Right hindlimb (tissue), 1 donor: ENCODE measurements at regions not wholly inside any gene's neighbourhood (a gene's known extent, or its start where the extent isn't known, plus 50 kb on each side); places are given as distances from the start of the nearest gene placed in this dataset.
"Not testable (repeated sequence)": the region's sequence is repeated elsewhere in the genome, so short reads cannot be mapped to it uniquely, and the experiment has no call there.

Experiments
- DNase-seq: peaks from one replicate; pipeline ENCODE4 v3.0.0-alpha.2; 2018

DNA sequence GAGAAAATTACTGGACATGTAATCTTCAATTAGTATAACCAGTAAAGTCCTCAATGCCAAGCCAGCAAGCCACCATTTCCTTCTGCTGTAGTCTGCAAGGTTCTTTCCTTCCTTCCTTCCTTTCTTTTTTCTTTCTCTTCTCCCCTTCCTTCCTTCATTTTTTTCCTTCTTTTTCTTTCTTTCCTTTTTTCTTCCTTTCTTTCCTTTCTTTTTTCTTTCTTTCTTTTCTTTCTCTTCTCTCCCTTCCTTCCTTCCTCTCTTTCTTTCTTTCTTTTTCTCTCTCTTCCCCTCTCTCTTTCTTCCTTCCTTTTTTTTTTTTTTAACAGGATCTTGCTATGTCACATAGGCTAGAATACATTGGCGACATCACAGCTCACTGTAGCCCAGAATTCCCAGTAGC is 369.8 kb downstream of the SEMA3D start:
- DNase-seq = no peak

DNA sequence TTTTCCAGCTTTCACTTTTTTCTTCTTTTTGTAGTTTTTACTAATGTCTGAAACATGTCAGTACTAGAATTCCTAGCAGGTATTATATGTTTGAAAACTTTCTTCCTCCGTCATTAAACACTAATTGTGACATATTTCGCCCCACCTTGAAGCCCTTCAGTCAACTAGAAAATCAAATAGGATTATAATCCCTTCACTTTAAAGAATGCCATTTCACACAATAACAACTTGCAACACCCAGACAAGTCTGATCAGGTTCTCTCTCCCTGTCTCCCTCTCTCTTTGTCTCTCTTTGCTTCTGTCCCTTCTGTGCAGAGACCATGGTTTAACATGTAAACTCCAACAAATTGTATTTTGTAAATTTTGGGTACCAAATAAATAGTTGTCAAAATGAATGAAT is 373.5 kb downstream of the SEMA3D start:
- DNase-seq = no peak

DNA sequence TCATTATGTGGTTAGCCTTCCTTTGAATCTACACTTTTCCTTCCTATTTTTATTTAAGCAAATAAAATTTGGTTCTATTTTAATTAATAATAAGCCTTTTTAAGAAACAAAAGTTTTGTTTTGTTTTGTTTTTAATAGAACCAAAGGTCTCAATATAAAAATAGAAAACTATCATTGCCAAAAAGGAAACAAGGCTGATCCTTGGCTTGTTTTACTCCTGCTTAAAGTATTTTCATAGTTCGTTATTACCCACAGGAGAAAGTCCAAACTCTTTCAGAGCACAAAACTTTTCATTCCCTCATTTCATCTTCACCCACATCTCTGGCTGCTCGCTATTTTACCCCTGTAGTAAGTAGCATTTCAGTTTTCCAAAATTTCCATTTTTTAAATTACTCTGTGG is 374.8 kb downstream of the SEMA3D start:
- no peak for DNase-seq

DNA sequence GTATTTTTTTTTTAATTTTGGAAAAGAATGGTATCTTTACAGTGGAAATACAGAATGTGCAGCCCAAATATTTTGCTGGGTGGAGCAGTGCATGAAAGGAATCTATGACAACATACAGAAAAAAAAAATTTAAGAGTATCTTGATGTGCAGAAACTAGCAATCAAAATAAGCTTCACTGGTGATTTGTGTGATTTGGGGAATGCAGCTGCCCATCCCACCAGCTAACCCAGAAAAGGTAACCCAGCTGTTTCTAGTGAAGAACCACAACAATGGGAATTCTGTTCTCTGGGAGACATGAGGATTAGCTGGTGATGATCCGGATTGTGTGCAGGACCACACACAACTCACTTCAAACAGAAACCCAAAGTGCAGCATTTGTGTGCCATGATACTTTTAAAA is 375.5 kb downstream of the SEMA3D start:
- peak; percentile 43 for DNase-seq

DNA sequence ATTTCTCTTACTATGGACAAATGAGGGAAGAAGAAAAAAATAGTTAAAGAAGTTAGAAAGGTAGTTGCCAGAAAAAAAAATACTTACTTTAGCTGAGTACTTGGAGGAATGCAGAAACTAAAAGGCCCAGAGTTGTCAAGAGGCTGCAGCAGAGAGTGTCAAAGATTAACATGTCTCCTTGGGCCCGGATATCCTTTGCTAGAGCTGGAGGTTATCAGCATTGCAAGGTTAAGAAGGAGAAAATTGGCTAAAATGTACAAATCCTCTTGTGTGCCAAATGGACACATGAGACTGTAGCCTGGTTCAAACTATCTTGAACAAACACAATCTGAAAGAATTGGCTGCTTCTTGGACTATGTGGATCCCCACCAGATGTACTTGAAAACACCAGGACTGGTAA is 377.0 kb downstream of the SEMA3D start:
- no peak for DNase-seq

DNA sequence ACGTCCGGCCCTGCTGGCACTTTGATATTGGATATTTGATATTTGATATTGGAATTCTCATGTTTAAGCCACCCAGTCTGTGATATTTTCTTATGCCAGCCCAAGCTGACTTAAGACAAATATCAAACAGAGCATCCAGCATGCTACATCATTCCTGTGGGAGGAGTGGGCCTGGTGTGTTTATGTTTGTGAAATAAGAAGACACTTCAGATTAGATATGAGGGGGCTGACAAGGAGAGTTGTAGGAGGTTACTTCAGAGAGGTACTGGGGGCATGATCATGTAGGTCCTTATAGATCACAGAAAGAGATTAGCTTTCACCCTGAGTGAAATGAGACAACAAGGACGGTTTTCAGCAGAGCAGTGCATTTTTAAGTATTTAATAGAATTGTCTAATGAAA is 382.9 kb downstream of the SEMA3D start:
- no peak for DNase-seq

DNA sequence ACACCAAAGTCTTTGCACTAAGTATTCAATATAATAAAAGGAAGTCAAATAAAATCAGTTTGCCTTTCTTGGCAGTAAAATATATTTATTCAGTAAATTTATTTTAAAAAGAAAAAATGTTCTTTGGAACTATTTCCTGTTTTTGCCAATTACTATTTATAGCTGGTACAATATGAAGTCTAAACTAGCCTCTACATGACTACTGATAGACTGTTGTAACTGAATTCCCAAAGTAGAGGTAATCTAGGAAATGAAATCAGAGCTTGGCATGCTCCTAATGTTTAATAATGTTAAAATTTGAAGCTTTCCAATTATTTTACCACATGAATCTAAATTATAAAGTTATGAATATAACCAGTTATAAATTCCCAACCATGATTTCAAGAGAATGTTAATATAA is 385.5 kb downstream of the SEMA3D start:
- DNase-seq = no peak

DNA sequence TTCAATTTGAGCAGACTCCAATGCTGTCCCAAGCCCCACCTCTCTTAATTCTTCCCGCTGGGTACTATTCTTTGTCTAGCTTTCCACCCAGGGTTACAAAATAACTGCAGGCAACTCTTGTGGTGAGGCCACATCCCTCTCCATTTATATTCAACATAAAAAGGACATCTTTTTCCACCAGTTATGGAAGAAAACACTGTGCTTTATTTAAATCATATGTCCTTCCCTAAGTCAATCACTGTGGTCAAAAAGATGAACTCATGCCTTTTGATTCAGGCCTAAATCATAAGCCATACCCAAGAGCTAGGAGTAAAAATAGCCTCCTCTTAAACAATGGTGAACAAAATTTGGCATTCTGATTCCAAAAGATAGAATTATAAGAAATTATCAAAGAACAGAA is 386.0 kb downstream of the SEMA3D start:
- DNase-seq = no peak

DNA sequence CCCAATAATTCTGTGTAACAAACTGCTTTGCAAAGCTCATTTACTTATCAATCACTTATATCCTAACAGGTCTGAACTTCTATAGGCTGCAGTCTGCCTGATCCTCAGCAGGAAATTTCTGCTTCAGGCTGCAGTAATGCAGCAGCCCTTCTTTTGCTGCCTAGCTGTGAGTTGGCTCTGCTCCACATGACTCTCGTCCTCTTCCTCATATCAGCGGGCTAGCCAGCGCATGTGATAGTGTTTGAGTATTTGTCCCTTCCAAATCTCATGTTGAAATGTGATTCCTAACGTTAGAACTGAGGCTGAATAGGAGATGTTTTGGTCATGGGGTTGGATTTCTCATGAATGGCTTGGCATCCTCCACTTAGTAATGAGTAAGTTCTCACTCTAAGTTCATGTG is 387.8 kb downstream of the SEMA3D start:
- no peak for DNase-seq

DNA sequence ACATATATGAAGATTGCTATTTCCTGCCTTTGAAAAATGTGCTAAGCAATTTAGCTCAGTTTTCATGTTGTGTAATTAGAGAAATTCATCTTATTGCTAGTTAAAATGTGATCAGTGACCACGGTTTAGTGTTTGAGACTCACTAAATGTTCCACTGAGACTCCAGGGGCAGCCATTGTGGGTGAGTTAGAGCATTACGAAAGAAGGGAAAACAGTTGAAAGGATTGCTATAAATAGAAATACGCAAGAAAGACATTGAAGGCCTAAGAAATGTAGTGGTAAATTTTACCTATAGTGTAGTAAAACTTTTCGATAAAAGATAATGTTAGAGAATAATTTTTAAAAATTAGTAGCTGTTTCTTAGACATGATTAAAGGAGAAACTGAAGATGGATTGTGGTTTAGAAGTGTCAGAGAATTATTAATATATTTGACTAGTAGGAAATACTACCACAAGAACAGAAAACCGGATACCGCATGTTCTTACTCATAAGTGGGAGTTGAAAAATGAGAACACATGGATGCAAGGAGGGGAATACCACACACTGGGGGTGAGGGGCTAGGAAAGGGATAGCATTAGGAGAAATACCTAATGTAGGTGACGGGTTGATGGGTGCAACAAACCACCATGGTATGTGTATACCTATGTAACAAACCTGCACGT is 394.5 kb downstream of the SEMA3D start:
- no peak for DNase-seq

DNA sequence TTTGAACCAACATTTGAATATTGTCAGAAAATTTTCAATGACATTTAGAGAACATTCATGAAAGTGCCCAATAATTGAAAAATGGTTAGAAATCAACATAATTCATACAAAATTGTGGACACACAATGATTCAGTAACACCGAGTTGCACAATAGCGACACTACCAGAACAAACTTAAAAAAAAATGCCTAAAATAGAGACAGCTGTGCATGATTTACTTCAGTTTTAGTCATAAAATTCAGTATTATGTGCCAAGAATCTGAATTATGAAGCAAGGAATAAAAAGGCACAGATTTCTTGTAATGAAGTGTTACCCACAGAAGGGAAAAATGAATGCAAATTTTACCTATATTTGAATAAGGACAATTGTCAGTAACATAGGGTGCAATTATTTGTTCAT is 396.0 kb downstream of the SEMA3D start:
- no peak for DNase-seq

DNA sequence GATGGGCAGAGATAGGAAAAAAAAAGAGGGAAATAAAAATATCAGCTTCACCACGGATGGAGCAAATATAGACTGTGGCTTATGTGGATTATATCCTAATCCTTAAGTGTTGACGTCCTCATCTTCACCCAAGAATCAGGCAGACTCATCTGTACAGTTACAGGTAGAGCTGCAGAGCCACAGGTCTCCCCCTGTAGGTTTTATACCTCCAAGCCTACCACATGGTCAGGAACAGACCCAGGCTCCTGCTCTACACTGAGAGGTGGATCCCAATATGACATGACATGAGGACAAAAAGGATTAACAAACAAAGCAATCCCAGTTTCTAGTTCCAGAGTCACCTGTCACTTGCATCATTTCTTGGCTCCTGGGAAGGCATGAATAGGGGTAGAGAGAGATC is 400.8 kb downstream of the SEMA3D start:
- no peak for DNase-seq

DNA sequence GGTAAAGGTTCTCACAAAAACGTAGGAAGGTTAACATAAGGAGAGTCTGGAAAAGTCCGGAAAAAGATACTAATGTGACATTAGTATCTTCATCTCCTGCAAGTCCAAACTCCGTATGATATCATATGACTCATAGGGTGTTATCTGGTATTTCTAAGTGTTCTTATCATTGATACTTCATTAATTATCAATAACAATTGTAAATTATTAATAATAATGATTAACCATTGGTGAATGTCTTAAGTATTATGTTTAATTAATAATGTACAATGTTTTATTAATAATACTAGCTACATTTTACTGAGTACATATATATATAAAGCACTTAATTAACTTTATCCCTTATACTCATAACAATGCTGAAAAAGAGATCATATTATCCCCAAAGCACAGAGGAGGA is 402.4 kb downstream of the SEMA3D start:
- DNase-seq = no peak

DNA sequence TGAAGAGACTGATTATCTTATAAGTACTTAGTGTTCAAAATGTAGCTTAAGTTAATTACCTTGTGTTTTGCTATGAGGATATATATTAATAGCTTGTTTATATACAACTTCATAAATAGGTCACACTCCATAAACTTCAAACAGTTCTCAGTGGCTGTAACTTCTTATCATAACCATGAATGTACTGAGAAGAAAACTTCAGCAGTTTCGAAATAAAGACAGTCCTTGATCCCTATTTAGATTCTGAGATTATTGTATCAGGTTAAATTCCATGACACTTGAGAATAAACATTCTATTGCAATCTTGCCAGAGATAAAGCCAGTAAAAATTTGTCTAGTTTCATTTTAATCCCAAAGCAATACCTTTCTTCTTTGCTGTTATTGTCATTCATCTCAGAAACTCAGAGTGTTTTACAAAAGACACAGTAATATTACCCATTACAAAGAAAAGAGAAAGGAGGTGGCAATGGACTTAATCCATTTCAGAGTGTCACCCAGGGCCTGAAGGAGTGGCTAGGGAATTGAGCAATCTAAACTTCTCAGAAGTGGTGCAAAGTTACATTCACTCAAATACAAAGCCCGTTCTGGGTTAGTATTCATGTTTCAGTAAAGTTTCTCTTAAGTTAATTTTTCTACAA is 403.6 kb downstream of the SEMA3D start:
- no peak for DNase-seq

DNA sequence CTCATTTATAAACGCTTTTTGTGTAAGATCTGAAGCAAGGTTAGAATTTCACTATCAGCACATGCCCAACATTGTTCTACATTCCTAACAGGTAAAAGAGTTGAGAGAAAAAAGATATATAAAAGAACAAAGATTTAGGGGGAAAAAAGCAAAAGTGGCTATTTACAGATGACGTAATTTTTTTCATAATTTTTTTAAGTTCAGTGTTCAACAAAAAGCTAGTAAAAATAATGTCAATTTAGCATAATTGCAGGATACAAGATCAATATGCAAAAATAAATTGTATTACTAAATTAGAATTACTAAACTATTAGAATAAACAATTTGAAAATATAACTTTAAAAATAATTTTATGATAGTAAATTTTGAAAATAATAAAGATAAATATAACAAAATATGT is 405.0 kb downstream of the SEMA3D start:
- DNase-seq = no peak

DNA sequence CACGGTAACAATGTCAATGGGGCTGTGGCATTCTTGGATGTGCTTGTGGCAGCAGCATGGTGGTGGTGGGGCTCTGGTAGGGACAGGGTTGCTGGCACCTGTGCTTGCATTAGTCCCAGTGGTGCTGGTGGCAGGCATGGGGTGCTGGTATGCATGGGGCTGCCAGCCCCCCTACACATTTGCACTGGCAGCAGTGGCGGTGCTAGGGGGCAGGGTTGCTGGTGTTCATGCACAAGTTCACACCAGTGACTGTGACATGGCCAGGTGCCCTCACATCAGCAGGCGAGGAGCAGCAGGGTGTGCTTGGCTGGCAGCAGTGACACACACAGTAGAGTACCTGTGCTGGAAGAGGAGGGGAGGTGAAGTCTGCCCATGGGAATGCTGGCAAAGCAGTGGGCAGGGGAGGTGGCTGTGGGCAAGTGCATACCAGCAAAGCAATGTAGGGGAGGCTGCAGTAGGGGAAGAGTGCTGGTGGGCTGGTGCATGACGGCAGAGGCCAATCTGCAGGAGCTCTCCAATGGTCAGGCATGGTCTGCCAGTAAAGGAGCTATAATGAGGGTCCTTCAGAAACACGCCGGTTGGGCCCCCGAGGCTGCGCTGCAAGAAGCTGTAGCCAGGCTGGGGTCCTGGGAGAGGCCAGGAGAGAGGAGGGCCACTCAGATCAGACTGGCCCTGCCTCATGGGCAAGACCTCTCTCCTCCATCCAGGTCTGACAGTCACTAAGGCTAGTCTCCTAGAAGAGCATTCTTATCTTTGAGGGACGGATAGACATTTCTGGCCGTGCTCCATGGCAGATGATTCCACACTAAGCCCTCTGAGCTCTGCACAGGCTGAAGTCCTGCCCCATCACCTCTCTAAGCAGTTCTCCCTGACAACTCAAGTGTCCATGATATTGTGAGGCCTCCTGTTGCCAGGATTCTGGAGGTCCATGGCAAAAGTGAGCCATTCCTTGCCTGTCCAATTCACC is 406.4 kb downstream of the SEMA3D start:
- DNase-seq = no peak

DNA sequence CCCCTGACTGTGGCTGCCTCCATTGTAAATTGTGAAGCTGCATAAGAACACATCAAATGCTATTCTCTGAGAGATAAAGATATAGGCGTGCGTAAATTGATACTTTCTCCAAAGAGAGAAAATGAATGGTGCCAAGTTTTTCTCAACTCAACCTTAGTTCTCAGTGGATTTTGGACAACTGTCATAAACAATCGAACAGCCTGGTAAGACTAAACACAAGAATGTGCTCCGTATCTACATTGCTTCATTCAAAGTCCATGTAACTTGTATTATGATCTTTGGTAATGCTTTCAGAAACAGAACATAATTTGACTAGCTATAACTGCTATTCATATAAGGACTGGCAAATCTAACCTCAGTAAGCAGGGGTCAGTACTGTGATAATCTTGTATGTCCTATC is 429.1 kb downstream of the SEMA3D start:
- DNase-seq = no peak

DNA sequence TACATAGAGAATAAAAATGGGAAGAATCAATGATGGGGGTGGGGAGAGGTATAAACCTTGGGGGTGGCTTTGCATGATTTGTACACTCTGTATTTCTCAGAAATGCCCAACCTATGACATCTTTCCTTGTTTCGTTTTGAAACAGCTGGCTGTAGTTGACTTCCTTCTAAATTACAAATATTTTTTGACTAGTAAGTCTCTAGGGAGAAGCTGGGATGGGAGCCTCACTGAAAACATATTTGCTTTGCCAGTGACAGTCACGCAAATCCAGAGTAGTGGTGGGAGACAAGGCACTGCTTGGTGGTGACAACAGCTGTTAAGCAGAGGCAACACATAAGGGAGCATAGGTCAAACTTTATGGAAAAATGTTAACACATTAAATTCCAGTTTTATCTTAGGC is 440.5 kb downstream of the SEMA3D start:
- DNase-seq = peak; percentile 42

DNA sequence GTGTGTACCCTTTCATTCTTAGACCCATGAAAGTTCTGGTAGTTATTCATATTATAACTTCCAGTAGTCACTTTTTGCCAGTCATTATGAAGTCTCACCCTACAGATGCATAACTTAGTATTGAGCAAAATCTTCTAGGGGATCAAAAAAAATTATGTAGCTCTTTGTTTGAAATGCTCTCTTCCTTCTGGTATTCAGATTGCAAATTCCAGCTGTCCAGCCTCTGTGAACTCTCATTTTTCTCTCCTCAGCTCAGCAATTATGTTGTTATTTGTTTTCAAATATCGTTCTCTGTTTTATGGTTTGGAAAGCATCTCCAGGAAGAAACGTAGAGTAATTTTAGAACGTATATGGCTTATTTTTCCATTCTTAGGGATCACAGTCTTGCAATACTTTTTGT is 442.5 kb downstream of the SEMA3D start:
- no peak for DNase-seq

DNA sequence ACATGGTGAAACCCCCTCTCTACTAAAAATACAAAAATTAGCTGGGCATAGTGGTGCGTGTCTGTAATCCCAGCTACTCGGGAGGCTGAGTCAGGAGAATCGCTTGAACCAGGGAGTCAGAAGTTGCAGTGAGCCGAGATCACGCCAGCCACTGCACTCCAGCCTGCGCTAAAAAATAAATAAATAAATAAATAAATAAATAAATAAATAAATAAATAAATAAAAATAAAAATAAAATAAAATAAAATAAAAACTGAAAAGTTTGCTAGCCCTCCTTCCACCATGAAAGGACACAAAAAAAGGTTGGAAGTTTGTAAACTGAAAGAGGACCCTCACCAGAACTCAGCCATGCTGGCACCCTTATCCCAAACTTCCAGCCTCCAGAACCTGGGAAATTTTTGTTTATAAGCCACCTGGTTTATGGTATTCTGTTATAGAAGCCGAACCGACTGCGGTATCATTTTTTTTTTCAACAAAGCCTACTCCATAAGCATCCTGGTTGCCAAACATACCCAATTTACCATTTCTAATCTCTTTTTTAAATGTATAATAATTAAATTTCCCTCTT is 448.2 kb downstream of the SEMA3D start:
- DNase-seq = no peak

DNA sequence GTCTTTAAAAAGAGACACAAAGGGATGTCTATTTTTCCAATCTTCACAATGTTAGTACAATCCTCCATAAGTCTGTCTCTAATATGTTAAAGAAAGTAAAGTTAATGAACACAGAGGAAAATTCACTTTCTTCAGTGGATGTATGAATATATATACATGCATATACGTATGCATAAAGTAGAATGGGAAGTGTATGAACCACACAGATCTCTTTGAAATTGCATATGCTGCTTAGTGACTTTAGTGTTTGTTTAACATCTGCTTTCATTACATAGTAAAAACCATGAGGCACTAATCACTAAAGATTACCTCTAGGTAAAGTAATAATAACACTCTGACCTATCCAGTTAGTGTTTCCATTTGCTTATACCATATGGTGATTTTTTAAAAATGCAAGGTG is 451.2 kb downstream of the SEMA3D start:
- no peak for DNase-seq

DNA sequence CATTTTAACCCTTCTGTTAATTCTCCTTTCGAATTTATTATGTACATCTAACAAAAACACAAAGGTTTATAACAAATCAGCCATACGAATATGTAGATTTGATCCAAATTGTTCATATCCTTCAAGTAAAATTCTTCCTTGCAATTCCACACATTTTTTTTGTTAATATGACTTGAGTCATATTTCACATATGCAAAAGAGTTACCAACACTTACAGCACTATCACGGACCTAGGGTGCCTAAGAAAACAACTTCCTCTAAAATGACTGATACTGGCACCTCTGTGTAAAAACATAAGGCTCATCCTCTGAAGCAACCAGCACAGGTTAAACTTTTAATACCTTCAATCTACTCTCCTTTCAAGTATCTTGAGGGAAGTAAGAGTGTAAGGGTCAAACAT is 451.8 kb downstream of the SEMA3D start:
- DNase-seq = no peak

DNA sequence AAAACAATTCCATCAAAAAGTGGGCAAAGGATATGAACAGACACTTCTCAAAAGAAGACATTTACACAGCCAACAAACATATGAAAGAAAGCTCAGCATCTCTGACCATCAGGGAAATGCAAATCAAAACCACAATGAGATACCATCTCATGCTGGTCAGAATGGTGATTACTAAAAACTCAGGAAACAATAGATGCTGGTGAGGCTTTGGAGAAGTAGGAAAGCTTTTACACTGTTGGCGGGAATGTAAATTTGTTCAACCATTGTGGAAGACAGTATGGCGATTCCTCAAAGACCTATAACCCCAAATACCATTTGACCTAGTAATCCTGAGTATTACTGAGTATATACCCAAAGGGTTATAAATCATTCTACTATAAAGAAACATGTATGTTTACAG is 452.9 kb downstream of the SEMA3D start:
- DNase-seq = not testable (repeated sequence)

DNA sequence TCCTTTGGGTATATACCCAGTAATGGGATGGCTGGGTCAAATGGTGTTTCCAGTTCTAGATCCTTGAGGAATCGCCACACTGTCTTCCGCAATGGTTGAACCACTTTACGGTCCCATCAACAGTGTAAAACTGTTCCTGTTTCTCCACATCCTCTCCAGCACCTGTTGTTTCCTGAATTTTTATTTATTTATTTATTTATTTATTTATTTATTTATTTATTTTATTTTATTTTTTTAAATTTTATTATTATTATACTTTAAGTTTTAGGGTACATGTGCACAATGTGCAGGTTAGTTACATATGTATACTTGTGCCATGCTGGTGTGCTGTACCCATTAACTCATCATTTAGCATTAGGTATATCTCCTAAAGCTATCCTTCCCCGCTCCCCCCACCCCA is 456.0 kb downstream of the SEMA3D start:
- DNase-seq = not testable (repeated sequence)
